ENCODE measurements at regions not wholly inside any gene's neighbourhood (a gene's known extent, or its start where the extent isn't known, plus 50 kb on each side); places are given as distances from the start of the nearest gene placed in this dataset.

DNA sequence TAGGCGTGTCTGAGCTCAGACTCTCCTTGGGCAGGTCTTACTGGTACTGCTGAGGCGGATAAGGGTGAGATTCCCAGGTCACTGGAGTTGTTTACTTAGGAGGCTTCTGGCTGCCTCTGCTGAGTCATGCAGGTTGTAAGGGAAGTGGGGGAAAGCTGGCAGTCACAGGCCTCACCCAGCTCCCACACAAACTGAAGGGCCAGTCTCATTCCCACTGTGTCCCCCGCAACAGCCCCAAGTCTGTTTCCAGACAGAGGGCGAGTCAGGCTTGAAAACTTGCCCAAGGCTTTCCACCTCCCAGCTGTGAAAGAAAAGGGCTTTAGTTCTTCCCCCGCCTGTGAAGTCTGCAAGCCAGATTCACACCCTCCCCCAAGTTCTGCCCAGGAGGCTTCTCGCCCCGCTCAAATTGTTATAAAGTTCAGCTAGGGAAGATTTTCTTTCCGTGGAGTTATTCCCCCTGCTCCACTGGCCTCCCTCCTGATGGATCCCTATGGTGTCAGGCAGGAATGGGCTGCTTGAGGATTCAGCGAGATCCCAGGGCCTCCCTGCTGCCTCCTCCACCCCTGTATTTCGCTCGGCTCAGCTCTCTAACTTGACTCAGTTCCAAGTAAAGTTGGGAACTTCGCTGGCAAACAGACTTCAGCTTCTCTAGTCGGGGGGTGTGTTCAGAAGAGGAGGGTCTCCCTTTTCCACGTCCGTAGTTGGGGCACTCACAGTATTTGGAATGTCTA lies 248.6 kb downstream of the NR4A2 start:
- DNase-seq: no peak

DNA sequence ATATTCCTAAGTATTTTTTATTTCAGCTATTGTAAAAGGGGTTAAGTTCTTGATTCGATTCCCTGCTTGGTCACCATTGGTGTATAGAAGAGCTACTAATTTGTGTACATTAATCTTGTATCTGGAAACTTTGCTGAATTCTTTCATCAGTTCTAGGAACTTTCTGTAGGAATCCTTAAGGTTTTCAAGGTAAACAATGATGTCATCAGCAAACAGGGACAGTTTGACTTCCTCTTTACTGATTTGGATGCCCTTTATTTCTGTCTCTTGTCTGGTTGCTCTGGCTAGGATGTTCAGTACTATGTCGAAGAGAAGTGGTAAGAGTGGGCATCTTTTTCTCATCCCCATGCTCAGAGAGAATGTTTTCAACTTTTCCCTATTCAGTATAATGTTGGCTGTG lies 252.7 kb downstream of the NR4A2 start:
- DNase-seq: no peak

DNA sequence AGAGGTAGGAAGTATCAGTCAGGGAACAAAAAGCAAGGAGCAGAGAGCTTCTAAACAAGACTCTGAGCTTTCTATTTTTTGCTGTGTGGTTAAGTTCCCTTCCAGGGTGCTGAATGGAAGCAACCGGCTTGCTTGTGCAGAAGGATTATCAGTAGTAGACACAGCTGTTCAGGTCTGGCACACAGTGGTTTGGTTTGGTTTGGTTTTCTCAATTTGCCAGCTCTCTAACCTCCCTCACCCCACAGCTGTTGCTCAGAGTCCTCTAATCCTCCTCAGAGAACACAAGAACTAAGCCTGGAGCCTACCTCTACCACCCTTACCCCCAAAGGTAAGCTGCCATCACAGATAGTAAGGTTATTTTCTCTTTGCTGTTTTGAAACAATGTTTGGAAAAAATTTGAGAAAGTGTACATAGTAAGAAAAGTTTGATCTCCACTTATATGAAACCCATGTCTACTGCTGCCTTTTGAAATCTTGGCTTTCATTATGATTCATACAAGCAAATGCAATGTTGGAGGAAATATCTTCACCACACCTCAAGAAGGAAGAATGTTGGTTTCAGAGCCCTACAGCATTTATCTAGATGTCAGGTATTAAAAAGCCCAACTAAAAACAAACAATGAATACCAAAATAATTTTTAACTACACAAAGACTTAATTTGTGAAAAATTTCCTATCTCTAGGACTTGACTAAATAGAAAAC lies 255.3 kb downstream of the NR4A2 start:
- no peak for DNase-seq

DNA sequence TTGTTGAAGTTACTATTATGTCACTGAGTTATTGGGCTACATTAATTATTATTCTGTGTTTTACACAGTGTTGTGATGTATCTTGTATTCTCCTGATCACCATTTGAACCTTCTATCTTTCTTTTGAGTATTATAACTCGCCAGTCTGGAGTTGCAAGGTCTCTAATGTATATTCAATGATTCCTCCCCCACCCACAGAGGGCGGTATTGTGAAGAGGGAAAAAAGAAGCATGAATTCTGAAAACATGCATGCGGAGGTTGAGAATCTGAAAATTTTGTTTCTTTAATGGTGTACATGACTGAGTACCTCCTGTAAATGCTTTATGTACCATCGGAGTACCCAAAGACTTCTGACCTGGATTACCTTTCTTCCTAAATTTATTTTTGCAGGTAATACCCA lies 266.6 kb downstream of the NR4A2 start:
- no peak for DNase-seq

DNA sequence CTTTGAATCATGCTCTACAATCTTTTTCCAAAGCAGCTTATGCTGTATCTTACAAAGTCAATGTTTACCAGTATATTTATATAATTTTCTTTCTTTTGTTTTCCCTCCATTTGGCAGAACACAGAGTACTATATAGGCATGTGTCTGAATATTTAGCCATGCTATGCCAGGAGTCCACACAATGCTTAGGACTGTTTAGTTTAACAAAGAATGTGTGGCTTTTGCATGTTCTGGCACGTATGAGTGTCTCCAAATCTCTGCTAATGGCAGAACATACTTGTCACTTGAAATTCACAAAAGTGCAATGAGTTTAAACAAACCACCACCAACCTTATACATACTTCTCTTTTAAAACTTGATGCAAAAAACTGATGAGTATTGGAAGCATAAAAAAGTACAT lies 268.0 kb downstream of the NR4A2 start:
- no peak for DNase-seq

DNA sequence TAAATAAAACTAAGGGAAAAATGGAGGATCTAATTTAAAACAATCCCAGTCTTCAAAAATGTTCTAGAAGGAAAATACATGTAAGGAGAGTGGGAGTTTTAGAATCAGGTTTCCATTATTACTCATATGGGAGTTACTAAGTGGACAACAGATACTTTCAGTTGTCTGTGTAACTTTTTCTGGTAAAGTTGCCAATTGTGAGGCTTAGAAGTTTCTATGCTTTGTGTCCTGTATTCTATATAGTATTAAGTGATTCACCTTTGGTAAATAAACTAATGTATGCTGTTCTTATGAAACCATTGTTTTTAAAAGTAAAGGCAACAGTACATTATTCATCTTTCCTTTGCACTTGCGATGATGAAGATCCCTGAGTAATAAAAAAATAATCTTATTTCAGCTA lies 274.9 kb downstream of the NR4A2 start:
- DNase-seq: no peak

DNA sequence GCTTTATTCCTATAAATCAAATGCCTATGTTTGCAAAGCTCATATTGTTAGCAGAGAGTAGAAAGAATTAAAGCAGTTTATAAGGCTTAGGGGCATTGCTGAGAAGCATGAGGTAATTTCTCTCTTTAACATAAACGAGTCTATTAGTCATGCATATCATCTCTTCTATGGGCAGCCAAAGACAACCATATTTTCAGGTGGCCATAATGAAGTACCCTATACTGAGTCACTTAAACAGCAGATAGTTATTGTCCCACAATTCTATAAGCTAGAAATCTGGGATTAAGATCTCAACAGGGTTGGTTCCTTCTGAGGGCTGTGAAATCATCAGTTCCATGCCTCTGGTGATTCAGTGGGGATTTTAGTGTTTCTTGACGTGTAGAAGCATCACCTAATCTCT lies 277.5 kb downstream of the NR4A2 start:
- no peak for DNase-seq

DNA sequence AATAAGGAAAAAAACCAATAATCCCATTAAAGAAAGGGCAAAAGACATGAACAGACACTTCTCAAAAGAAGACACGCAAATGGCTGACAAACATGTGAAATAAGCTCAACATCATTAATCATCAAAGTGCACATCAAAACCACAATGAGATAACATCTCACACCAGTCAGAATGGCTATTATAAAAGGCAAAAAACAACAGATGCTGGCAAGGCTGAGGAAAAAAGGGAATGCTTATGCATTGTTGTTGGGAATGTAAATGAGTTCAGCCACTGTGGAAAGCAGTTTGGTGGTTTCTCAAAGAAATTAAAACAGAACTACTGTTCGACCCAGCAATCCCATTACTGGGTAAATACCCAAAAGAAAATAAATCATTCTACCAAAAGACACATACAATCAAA lies 285.6 kb downstream of the NR4A2 start:
- no peak for DNase-seq

DNA sequence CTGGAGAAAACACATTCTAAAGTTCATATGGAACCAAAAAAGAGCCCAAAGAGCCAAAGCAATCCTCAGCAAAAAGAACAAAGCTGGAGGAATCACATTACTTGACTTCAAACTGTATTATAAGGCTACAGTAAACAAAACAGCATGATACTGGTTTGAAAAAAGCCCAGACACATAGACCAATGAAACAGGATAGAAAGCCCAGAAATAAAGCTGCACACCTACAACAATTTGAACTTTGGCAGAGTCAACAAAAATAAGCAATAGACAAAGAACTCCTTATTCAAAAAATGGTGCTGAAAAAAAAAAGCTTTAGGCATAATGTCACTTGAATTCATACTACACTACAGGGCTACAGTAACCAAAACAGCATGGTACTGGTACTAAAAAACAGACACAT lies 289.6 kb downstream of the NR4A2 start:
- DNase-seq: no peak

DNA sequence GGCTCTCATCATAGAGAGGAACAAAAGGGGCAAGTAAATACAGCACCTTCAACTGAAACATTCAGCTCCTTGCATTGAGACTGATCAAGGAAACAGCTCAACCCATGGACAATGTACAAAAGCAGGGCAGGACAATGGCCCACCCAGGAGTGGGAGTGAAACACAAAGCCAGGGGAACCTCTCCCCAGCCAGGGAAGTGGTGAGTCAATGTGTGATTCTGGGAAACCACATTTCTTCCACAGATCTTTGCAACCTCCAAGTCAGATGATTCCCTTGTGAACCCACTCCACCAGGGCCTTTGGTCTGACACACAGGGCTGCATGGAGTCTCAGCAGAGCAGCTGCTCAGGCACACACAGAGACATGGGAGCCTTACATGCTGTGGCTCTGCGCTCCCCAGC lies 294.5 kb downstream of the NR4A2 start:
- no peak for DNase-seq

DNA sequence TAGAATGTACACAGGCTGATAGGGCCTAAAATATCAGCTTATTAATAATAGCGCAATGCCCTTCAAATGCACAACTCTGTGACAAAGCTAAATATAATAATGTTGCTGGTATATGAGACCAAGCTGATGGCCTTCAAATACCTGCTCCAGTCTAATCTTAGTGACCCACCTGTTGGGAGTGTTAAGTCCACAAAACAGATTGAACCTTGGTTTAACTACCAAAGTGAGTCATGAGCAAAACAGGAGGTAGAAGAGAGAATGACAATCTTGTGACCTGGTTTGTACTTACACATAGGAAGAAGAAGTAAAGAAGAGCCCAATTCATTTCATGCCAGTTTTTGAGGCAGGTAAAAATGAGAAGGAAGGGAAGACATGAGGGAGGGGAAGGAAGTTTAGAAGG lies 295.0 kb downstream of the NR4A2 start:
- no peak for DNase-seq

DNA sequence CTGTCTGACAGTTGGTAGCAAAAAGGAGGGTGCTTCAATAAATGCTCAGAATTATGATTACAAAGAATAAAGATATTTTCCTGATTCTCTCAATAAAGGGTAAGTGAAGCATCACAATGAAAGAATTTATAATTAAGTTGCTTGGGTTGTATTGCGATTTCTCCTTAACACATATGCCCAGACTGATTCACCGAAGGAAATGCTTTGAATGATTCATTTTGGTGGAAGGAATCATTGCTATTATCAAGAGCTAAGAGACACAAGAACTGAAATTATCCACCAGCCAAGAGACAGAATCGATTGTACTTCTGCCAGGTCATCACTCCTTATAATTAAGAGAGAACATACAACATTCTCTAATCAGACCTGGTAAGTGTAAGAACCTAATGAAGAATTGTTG lies 301.4 kb downstream of the NR4A2 start:
- DNase-seq: no peak

DNA sequence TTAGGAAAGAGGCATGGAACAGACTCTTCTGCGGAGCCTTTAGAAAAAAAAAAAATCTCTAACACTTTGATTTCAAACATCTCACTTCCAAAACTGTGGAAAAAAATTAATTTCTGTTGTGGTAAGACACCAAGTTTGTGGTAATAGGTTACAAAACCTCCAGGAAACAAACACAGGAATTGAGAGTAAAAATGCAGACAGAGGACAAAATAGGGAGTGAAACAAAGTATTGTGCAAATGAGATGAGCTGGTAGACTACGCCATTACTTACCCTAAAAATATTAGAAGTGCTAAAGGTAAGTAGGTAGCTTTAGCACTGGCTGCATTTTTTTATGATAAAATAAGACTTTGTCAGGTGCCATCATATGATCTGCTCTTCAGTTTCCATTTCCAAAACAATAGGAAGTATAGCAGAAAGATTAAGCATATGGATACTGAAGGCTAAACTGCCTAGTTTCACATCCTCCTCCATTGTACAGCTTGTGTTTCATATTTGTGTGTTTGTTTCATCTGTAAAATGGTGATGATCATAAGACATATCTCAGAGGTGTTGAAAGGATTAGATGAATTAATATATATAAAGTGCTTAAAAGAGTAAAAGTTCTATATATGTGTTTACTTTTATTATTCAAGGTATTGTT lies 309.2 kb downstream of the NR4A2 start:
- DNase-seq: no peak

DNA sequence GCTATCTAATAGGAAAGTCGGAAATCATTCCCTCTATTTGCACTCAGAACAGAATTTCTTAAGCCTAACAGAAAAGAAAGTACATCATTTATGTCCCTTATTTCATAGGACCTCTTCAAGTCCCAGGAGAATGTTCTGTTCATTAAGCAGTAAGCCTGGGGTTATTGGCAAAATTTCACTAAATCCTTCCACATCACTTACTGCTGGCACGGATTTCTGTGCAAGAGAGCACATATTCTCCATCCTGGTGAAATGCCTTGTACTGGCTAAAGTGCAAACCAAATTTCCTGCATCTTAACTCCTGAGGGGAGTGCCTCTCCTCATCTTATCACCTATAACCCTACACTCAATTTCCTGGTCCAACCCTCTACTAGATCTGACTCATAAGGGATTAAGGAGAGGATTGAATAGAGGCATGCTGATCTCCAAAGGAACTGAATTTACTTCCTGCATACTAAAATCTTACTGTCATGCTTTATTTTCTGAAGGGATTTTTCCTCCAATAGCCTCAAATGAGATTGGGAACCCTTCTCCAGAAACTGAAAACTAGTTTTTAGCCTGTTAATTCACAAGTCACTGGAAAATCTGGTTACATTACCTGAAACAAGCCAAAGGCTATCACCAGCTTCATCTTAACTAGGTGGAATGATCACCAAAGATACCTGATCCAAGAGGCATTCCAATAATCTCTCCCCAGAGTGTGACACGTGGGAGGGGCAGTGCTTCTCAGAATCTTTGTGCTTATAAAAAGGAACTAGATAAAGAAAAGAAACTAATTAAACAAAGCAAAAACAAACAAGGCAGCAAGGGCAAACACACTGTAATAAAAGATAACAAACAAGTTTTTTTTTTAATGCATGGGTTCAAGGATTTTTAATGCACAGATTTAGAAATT lies 311.1 kb downstream of the NR4A2 start:
- no peak for DNase-seq

DNA sequence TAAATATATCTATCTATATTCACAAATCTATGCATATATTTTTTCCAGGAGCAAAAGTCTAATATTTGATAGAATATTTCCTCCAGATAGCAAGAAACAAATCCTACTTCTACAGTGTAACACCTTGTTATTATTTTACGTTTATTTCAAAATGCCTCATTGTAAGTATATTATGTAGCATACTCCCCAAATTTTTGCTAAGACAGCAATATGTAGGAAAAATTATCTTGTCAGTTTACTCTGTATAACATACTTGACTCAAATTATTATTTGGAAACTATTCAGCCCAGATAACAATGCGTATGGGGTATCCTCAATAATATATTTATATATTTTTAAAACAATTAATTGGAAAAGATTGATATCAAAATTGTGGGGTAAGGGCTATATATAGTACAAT lies 313.2 kb downstream of the NR4A2 start:
- no peak for DNase-seq

DNA sequence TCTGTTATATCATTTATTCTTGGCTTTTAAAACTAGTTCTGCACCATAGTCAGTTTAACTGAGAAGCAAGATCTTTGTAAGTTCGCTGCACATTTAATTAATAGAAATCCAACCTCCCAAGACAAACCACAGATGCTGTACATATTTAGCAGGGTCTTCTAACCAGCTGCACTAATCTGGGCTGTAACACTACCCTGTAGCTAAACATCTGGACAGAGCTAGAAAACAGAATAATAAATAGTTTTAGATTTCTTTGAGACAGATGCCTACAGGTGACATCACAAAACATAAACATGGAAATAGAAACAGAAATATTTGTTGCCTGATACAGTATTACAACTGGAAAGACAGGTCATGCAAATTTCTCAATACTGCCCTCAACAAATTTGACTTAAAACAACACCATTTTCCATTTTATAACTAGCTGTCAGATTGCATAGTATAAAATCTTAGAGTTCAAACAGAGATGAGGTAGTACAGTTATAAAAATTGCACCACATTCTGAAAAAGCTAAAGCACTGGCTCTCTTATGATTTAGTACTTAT lies 315.1 kb downstream of the NR4A2 start:
- DNase-seq: no peak

DNA sequence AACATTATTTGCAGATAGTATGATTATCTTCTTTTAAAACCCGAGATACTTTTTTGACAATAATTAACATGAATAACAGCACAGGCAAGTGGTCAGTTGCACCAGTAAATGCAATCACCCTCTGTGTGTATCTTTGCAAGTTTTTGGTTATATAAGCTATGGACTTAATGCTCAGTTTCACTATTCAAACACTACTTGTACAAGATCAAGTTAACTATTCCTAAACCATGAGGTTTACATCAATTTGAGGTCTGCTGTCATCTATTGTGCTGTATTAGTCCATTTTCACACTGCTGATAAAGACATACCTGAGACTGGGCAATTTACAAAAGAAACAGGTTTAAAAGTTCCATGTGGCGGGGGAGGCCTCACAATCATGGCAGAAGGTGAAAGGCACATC lies 323.2 kb downstream of the NR4A2 start:
- no peak for DNase-seq

DNA sequence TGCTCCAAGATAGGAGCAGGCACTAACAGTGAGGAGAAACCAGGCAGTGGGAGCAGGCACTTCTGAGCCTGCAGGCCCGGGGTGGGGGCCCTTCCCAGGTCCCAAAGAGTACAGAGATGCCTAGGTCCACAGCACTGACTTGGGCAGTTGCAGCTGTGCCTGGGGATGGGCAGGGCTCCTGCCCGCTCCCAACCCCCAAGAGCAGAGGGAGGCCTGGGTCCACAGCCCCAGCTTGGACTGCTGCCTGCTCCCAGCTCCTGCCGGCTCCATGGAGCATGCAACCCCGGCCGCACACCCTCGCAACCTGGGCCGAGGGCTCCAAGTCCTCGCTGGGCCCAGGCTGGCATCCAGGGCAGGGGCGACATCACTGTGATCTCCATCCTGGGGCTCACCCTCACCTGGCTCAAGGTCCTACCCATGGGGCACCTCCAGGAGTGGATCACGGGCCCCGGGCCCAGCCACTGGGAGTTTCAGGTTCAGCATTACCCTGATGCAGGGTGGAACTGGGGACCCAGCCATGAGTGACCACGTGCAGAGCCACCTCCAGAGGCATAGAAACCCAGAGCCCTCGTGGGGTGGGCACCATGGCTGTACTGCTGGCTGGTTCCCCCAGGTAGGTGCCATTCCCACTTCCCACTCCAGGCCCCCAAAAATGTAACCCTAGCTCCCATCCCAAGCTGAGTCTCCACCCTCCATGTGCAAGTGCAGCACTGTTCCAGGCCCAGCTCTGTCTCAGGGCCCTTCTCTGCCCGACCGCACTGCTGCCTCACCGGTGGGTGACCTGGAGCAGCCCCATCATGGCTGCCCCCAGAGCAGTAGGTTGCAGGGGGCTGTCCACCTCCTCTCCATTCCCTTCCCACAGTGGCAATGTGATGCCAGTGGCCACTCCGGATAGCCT lies 325.6 kb downstream of the NR4A2 start:
- no peak for DNase-seq

DNA sequence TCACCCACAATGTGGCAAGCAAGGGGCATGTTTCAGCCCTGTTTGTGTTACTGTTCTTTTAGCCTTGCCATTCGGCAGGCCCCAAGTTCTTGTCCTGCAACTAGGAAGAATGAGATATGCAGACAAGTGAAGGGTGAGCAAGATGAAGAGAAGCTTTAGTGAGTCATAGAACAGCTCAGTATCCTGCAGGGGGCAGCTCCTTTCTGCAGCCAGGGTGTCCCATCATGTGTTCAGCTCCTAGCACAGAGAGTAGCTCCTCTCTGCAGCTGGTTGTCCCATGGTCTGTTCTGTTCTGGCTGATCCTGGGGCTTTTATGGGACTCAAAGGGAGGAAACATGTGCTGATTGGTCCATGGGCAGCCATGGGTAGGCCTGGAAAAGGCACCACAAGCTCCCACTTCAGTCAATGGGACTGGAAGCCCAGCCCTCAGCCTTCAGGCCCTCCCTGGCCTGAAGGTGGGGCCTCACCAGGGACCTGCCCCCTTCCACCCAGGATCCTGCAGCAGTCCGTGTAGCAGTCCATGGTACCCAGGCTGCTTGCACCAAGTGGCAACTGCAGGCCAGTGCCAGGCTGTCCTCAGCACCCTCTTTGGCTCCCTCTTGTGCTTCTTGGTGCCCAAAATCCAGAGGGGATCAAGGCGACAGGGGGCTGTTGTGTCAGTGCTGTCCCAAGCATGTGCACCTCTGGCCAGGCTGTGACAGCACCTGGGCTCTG lies 326.4 kb downstream of the NR4A2 start:
- DNase-seq: no peak

DNA sequence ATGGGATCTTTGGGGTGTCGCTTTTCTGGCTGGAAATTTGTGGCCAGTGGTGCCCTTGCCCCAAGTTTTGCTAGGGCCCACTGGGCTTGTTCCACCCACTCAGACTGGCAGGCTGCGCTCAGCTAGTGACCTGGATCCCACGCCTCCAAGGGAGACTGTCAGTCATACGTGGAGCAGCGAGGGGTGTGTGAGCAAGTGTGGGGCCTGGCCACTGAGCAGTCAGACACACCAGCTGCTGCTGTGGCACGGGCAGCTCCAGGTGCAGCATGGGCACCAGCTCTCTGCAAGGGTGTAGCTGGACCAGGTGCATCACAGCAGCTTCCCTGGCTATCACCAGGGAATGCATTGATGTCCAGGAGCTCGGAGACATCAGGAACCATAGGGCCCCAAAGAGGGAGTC lies 327.0 kb downstream of the NR4A2 start:
- DNase-seq: no peak

DNA sequence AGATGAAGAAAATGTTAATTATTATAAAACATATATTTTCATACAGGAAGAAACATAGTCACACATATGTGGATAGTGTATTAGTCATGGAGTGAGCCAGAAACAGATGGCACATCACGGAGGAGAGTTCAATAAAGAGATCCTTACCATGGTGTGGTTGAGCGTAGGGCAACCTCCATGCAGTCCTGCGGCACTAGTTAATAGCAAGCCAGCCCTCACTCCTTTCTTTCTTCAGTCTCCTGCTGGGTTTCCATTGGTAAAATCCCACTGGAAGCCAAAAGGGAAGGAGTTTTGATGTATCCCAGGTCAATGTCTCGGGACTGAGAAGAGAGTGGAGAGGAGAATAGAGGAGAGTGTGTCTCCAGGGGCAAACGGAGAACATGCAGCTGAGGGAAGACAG lies 328.1 kb downstream of the NR4A2 start:
- no peak for DNase-seq
